ENCODE measurements at regions not wholly inside any gene's neighbourhood (a gene's known extent, or its start where the extent isn't known, plus 50 kb on each side); places are given as distances from the start of the nearest gene placed in this dataset.

- H3K36me3 ChIP-seq (replicated peaks in 1 of 2; ENCODE audit: insufficient read depth in 1 of 2, low read depth in 2 of 2) = no peaks in the 10 kb centered on the region
- intact Hi-C loops (cut with DNase I) = no loop called here
- no peak overlapping the region for H3K27ac ChIP-seq
- H3K4me3 ChIP-seq = no peak overlapping the region
- ATAC-seq (no peak), DNase-seq (no peak)
- H3K27me3 ChIP-seq = no peaks in the 10 kb centered on the region
- no peak for TF ChIP-seq CTCF (IDR thresholded peaks at IDR 0.05)
- 84 to 91% methylated on average over 1 of the region's 1 CpG for WGBS, 2 donors
- H3K9me3 ChIP-seq = no peaks in the 10 kb centered on the region
- no peaks in the 10 kb centered on the region for H3K4me1 ChIP-seq
Observed at GRCh38 chr13:71124230-71124629, 742.8 kb downstream of the DACH1 start.

GRCh38 chr13:71118779-71119364, 748.1 kb downstream of the DACH1 start:
- no peak for TF ChIP-seq CTCF (IDR thresholded peaks at IDR 0.05)
- no peak for TF ChIP-seq POLR2A (IDR thresholded peaks at IDR 0.05)
- no peaks in the 10 kb centered on the region for H3K4me1 ChIP-seq
- 80 to 82% methylated on average over 6 of the region's 6 CpGs for WGBS, 2 donors
- no peaks in the 10 kb centered on the region for H3K27me3 ChIP-seq
- no peak overlapping the region for H3K27ac ChIP-seq
- no peak overlapping the region for H3K4me3 ChIP-seq
- H3K36me3 ChIP-seq (replicated peaks in 1 of 2; ENCODE audit: insufficient read depth in 1 of 2, low read depth in 2 of 2) = no peaks in the 10 kb centered on the region
- H3K9me3 ChIP-seq = no peaks in the 10 kb centered on the region
- ATAC-seq = no peak
- DNase-seq = no peak
- intact Hi-C loops (cut with DNase I) = no loop called here

- Histone ChIP-seq H3K9me3 (no peaks in the 10 kb centered on the region), H3K27me3 (no peaks in the 10 kb centered on the region), H3K27ac (no peak overlapping the region), H3K4me3 (no peak overlapping the region), H3K36me3 (replicated peaks in 1 of 2; ENCODE audit: insufficient read depth in 1 of 2, low read depth in 2 of 2) (no peaks in the 10 kb centered on the region), H3K4me1 (no peaks in the 10 kb centered on the region)
- DNase-seq = no peak
- ATAC-seq = no peak
- TF ChIP-seq CTCF (IDR thresholded peaks at IDR 0.05) (no peak), POLR2A (IDR thresholded peaks at IDR 0.05) (no peak)
- intact Hi-C loops (cut with DNase I) = no loop called here
Observed at GRCh38 chr13:71117920-71118319, 749.1 kb downstream of the DACH1 start.

- Histone ChIP-seq H3K4me3 (no peak overlapping the region), H3K27me3 (no peaks in the 10 kb centered on the region), H3K9me3 (no peaks in the 10 kb centered on the region), H3K4me1 (no peaks in the 10 kb centered on the region), H3K27ac (no peak overlapping the region), H3K36me3 (replicated peaks in 1 of 2; ENCODE audit: insufficient read depth in 1 of 2, low read depth in 2 of 2) (no peaks in the 10 kb centered on the region)
- TF ChIP-seq POLR2A (IDR thresholded peaks at IDR 0.05) (no peak), CTCF (IDR thresholded peaks at IDR 0.05) (no peak)
- DNase-seq = no peak
- 43 to 53% methylated on average over 5 of the region's 5 CpGs for WGBS, 2 donors
- intact Hi-C loops (cut with DNase I) = no loop called here
- no peak for ATAC-seq
Observed at GRCh38 chr13:71115301-71115700, 751.7 kb downstream of the DACH1 start.

GRCh38 chr13:71096421-71096820, 770.6 kb downstream of the DACH1 start:
- WGBS, 2 donors = 74 to 76% methylated on average over 1 of the region's 1 CpG
- no peak overlapping the region for H3K27ac ChIP-seq
- no peak overlapping the region for H3K4me3 ChIP-seq
- intact Hi-C loops (cut with DNase I) = no loop called here
- DNase-seq = no peak
- no peaks in the 10 kb centered on the region for H3K27me3 ChIP-seq
- H3K4me1 ChIP-seq = no peaks in the 10 kb centered on the region
- ATAC-seq = no peak
- TF ChIP-seq POLR2A (IDR thresholded peaks at IDR 0.05) (no peak), CTCF (IDR thresholded peaks at IDR 0.05) (no peak)
- H3K9me3 ChIP-seq = no peaks in the 10 kb centered on the region
- H3K36me3 ChIP-seq (replicated peaks in 1 of 2; ENCODE audit: insufficient read depth in 1 of 2, low read depth in 2 of 2) = no peaks in the 10 kb centered on the region
